ENCODE measurements at regions not wholly inside any gene's neighbourhood (a gene's known extent, or its start where the extent isn't known, plus 50 kb on each side); places are given as distances from the start of the nearest gene placed in this dataset.
"Not testable (repeated sequence)": the region's sequence is repeated elsewhere in the genome, so short reads cannot be mapped to it uniquely, and the experiment has no call there.

GRCh38 chr10:20555990-20556389 is 341.1 kb downstream of the NEBL start:
- H3K14ac ChIP-seq (ENCODE audit: insufficient read length); CTCF ChIA-PET (ENCODE audit: partially characterized antibody); H4K5ac ChIP-seq (ENCODE audit: insufficient read length, low read depth, low read length); H4K8ac ChIP-seq (ENCODE audit: extremely low read depth, insufficient read depth, low read length); H3K36me3 ChIP-seq (ENCODE audit: control insufficient read depth in 2 of 4, insufficient read depth in 4 of 4, low read length in 3 of 4); H3K56ac ChIP-seq (replicated peaks; ENCODE audit: insufficient read length, low read depth, low read length); H2BK20ac ChIP-seq (ENCODE audit: low read length); H3K4me2 ChIP-seq (ENCODE audit: insufficient read depth in 1 of 2, low read depth in 2 of 2, low read length in 2 of 2); H2BK12ac ChIP-seq (ENCODE audit: low read depth, low read length); H3K23ac ChIP-seq (ENCODE audit: insufficient read length); H2BK5ac ChIP-seq (ENCODE audit: low read depth, low read length); FAIRE-seq; H3K79me1 ChIP-seq (ENCODE audit: low read depth, low read length); H2BK15ac ChIP-seq (ENCODE audit: low read length); H3K27ac ChIP-seq (ENCODE audit: low read depth, low read length); H3K27me3 ChIP-seq (replicated peaks in 1 of 4; ENCODE audit: control insufficient read depth in 3 of 4, extremely low read depth in 1 of 4, insufficient read depth in 3 of 4, low read length in 3 of 4); H2AK5ac ChIP-seq (ENCODE audit: low read depth, low read length); H3K79me2 ChIP-seq (ENCODE audit: control insufficient read depth in 1 of 2, insufficient read depth in 2 of 2, low read length in 2 of 2); H3K4me3 ChIP-seq (ENCODE audit: extremely low read depth in 1 of 4, insufficient read depth in 2 of 4, low read depth in 3 of 4, low read length in 4 of 4); H3K18ac ChIP-seq (ENCODE audit: extremely low read depth, low read length); H3K4me1 ChIP-seq (replicated peaks in 1 of 4; ENCODE audit: control insufficient read depth in 3 of 4, insufficient read depth in 4 of 4, low read length in 3 of 4); DNase-seq (ENCODE audit: low read depth in 1 of 2, low spot score in 2 of 2); H3K23me2 ChIP-seq (ENCODE audit: low read depth, low read length); H4K91ac ChIP-seq (replicated peaks; ENCODE audit: insufficient read length, low read length); H4K20me1 ChIP-seq (replicated peaks in 1 of 2; ENCODE audit: control insufficient read depth in 1 of 2, insufficient read depth in 2 of 2, low read length in 2 of 2); H3K9ac ChIP-seq (replicated peaks in 1 of 4; ENCODE audit: extremely low read depth in 1 of 4, low read depth in 3 of 4, low read length in 3 of 4); H2AFZ ChIP-seq (ENCODE audit: low read length); H2BK120ac ChIP-seq (replicated peaks; ENCODE audit: low read depth, low read length); H3K4ac ChIP-seq (replicated peaks; ENCODE audit: insufficient read length, low read depth, low read length): not testable (repeated sequence)
- POLR2A ChIA-PET (ENCODE audit: partially characterized antibody) = interaction anchor here (0.6 kb wide), 1 partner anchor 154 kb away, joined by 3 read pairs; no protein-coding TSS in a partner anchor
- WGBS, 2 experiments (ENCODE audit: extremely low coverage in 1 of 2, insufficient coverage in 1 of 2, insufficient read length in 1 of 2, insufficient replicate concordance in 2 of 2, low coverage in 1 of 2, low lambda C conversion rate in 2 of 2, missing lambda C conversion rate in 1 of 2) = 93% methylated on average over 7 of the region's 7 CpGs; no CpG with 5 or more reads in 1 of the 2 experiments
- H3K9me3 ChIP-seq (ENCODE audit: insufficient read depth in 2 of 2, low read depth in 1 of 2, low read length in 1 of 2) = peaks cover 11 to 13% of the 10 kb centered on the region in 2 experiments

Measured in H1 (cell line).